DMS114 treated with DMSO at 0.1 percent for 48 hours (cell line): ENCODE measurements at regions not wholly inside any gene's neighbourhood (a gene's known extent, or its start where the extent isn't known, plus 50 kb on each side); places are given as distances from the start of the nearest gene placed in this dataset.

Source experiments
- DNase-seq: peaks from one replicate; lab custom pipeline; 2025; ENCODE audit not compliant: unreplicated experiment; lab: John Stamatoyannopoulos, UW

DNA sequence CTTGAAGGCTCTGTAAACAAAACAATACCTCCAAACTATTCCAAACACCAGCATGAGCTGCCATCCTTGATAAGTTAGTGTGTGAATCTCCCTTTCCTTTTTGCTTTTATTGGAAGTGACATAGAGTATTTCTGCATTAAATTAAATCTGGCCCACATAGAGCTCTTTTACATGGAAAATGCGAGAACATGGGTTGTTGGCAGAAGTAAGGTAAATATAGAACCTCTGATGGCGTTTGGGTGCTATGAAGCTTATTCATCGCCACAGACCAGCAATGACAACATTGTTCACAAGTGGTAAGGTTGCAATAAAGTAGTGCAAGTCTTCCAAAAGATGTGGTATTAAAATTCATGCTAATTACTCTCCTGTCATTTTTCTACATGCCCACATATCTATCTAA lies 445.8 kb upstream of the JAG1 start:
- DNase-seq: no peak

DNA sequence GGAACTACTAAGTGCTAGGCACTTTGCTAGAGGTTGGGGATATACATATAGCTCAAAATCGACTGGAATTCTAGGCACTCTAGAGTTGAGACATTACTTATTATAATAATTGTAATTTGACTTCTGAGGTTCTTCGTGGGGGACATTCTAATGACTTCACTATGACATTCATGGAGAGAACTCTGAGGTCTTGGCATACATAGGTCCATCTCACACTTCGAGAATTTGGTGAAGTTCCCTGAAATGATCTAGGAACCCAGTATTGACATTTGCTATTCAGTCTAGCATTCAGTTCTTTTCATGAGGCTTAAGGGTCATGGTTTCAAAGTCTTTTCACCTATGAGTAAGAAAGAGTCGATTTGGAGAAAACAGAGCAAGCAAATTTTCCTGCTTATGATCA lies 446.6 kb upstream of the JAG1 start:
- no peak for DNase-seq

DNA sequence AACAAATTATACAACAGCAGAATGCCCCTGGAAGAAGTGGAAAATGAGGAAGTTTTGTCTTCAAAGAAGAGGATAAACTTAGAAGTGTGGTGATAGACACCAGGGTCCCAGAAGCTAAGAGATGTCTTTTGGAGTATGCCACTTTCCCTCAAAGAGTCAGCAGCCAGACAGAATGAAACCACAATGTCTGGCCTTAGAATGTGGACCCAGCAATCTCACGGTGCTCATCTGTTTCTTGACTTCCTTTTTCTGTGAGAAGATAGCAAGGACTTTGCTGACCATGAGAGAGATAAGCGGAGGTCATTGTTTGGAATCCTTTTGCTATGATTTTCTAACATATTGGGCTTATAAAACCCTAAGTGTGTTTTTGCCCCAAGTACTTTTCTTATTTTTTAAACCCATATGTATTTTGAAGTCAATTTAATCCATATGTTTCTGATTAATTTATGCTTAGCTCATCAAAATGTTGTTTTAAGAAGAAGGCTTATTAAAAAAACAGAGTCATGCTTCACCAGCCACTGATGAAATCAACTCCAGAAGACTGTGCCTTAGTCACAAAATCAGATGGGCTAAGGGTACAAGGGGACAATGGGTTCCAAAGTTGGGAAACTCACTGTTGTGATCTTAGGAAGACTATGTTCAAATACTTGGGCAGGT lies 451.2 kb upstream of the JAG1 start:
- DNase-seq: no peak

DNA sequence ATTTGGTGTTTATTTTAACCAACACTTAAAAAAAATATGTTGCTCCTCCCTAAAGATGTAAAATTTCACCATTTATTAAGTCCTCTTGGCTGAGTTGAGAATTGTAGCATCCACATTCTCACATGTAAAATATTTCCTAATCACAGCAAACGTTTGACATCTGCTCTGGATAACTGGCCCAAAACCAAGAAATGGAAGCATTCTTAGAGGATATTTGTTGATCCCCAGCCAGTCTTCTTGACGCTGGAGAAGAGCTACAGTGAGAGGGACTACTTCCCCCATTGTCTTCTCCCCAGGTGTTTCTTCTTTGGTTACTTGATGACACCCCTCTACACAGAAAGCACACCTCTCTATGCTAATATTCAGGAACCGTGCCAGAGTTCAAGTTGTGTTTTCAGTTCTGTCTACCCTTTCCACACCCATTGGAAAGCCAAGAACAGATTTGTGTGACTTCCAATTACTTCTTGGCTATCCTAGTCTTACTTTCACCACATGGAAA lies 454.5 kb upstream of the JAG1 start:
- no peak for DNase-seq

DNA sequence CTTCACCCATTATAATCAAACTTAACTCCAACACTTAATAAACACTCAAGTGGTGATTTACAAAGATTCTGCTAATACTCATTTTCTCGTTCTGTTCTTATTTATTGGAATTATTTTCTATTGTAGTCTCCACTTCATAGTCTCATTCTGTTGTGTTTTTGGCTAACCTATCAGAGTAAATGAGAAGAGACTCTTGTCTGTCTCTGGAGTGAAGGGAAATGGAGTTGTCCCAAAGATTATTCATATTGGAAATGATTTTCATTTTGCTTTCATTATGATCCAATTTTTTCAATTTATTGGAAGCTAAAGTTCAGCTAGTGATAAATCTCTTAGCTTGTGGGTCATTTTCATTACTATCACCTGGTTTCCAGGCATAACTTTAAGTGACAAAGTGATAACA lies 454.9 kb upstream of the JAG1 start:
- no peak for DNase-seq

DNA sequence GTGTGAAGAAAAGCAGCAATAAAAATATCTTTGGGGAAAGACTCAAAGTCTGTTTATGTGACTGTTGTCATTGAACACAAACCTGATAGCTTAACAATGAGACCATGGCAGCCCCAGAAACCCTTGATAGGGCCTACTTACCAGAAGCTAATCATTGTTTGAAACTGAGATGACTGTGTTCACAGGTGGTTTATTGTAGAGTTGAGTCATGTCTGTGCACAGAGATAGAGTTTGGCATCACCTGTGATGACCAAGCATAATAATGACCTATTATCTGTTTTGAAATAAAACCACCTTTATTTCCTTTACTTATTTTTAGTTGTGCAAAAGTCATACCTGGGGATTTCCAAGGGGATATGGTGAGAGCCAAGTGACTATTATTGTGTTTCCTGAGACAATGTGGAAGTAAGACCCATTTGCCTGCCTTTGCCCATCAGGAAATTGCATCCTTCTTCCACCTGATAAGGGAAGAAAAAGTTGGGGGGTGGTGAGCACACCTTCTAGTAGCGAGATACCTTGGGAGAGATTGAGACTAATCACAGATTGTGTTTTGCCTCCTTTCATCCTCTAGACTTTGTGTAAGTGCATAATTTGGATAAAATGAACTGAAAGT lies 456.9 kb upstream of the JAG1 start:
- DNase-seq: no peak

DNA sequence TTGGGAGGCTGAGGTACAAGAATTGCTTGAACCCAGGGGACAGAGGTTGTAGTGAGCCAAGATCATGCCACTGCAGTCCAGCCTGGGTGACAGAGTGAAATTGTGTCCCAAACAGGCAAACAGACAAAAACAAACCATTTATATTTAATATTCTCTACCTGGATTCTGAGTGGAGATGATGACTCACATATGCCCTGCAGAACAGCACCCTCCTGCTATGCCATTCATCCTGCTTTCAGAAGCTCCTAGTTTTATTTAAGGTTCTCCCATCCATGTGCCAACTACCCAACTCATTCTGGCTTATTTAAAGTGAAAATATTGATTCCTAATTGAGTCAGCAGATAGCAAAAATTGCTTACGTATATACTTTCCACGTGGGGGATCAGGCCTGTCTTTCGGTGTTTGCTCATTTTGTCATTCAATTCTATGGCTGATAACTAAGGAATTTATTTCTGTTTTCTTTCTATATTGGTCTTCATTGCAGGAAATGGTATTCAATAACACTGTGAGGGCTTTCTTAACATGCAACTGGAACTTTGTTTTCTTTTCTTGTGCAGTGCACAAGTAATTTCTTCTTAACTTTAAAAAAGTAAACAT lies 459.1 kb upstream of the JAG1 start:
- no peak for DNase-seq

DNA sequence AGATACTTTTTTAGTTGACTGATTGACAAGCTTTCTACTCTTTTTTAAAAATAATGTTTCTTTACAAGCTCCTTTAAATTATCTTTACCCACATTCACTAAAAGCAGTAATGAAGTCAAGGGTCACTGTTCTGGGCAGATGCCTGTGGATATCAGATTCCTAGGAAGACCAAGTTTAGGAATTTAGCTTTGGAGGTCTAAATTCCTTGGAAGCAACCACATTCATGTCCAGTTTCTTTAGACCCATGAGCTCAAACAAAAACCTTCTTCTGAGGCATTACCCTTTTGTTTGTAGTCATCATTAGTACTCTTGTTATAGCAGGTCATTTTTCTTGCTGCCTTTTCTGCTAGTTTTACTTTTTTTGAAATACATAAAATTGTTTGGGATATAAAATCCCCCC lies 462.9 kb upstream of the JAG1 start:
- no peak for DNase-seq

DNA sequence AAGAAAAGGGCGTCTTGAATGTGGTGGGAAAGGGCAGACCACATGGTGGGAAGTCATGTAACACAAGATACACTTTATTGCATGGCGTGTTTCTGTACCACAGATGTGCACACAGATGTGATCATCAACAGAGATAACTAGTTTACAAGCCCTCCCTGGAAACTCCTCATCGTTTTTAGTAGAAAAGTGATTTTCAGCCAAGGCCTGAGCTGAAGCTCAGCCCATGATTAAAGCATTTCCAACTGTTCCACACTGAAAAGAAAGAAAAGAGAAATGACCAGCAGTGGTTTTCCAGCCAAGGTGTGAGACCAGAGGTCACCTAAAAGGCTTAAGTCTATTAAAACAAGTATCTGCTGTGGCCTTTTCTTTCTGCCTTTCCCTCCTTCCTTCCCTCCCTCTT lies 463.9 kb upstream of the JAG1 start:
- DNase-seq: no peak

DNA sequence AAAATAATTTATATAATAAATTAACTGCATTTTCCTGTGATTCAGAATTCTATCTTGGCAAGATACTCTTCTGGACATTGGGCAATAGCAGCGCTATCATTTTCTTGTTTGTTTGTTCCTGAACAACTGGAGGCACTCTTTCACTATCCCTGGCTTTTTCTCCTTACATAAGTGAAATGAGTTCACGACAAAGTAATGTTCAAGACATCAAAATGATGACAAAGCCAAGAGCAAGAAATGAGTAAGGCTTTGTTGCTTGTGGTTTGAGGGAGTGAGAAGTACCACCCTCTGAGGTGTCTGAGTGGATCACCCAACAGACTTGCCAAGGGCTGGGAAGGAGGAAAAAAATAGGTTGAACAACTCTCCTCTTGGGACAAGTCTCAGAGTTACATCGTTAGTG lies 466.6 kb upstream of the JAG1 start:
- DNase-seq: no peak

DNA sequence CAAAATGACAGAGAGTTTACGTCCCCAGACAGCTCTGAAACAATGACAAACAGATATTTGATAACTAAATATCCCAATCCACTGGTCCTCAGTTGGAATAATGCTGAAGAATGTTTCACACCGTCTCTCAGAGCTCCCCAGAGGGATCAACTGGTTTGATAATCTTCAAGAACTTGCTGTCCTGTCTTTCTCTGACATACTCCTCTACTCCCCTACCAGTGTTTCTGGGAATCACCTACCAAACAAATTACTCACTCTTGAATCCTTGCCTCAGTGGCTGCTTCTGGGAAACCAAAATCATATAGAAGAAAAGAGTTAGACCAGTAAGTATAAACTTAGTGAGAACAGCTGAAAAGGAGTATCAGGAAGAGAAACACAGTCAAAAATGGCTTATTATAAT lies 469.7 kb upstream of the JAG1 start:
- no peak for DNase-seq

DNA sequence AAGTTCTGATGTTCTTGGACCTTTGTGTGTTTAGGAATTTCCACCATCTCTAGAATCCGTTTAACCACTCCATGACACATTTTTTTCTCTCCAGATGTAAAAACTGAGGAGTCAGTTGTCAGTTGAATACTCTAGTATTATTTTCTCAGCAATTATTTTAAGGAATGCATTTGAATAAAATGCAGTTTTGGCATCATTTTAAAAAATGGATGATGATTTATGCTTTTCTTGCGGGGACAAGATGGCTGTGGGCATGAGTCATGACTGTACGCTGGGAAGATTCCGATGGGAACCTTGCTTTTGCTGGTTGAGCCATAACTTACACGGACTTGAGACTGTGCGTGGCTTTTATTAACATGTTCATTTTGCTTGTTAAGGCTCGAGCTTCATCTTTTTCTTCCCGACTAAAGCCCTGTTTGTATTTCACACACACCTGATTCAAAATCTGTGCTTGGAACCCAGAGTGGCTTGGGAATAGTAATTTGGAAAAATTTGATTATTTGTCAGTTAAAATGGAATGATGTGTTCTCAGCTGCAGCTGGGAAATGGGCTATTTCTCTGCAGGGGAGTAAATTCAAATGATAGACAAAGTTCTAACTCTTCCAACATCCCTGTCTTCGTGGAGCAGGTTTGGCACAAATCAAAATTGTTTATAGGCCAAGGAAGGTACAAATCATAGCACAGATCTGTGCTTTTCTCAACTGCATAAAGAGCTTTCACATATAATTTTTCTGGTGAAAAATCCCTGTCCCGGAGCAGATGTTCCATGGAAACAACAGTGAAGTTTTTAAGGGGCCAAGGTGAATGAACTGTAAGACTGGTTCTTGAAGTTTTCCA lies 470.5 kb upstream of the JAG1 start:
- DNase-seq: no peak

DNA sequence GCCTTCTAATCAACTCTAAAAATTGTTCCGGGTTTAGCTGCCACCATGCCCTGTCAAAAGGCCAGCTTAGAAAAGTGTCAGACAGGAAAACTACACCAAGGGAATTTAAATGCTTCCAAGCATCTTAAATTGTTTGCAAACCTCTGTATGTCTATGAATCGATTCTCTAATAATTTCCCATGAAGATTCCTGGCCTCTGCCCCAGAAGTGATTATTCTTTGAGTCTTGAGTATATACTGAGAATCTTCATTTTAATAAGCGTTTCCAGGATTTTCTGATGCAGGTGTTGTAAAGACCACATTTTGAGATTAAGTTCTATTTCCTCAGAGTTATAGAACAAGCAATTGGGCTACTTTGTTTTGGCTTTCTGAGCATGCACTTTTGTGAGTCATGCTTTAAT lies 471.8 kb upstream of the JAG1 start:
- DNase-seq: no peak

DNA sequence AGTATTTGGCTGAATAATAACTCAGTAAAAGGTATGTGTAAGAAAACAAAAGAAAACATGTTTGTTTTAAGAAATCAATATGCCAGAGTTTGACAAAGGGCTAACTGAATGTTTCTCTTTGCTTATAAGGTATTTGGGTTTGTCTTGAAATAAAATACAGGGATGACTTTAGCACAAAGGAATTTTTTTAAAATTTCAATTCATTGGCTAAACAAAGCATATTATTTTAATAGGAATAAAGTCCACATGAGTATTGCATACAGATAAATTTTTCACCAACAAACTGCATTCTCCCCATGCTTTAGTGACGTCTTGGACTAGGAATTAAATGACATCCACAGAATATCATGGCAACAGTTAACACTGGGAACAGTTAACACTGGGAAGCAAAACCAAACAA lies 480.0 kb upstream of the JAG1 start:
- DNase-seq: no peak

DNA sequence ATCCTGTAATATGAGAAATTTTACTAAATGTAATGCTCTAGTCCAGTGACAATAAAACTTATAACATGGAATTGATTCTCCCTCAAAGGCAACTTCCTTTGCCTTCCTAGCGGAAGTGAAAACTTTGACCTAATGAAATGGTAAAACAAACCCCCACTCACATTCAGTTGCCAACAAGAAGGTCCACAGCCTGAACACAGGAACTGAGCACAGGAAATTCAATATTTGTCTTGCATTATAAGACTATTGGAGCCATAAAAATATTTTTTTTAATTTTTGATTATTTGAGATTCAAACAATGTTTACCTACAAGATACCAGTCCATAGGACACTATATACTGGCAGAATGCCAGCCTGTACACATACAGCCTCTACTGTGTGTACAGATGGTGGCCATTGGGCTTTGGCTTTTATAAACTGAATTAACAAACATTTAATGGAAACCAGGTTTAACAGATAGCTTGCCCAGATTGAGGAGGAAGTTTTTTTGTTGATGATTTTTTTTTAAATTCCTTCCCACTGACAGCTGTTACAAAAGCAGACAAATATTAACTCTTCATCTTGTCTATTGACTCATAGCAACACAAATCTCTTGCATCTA lies 481.5 kb upstream of the JAG1 start:
- no peak for DNase-seq

DNA sequence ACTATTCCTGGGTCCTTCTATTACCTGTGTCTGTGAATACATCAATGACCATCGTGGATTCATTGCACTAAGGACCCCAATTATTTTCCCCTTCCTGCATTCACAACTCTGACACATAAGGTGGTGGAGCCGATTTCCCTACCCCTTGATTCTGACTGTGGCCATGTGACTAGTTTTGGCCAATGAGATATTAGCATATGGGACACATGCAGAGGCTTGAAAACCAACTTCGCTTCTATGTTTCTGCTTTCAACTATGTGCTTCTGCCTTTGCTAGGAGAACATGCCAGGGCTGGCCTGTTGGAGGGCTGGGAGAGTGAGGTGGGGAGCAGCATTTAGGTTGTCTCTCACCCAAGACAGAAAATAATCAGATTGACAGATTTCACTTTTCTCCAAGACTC lies 483.1 kb upstream of the JAG1 start:
- no peak for DNase-seq

DNA sequence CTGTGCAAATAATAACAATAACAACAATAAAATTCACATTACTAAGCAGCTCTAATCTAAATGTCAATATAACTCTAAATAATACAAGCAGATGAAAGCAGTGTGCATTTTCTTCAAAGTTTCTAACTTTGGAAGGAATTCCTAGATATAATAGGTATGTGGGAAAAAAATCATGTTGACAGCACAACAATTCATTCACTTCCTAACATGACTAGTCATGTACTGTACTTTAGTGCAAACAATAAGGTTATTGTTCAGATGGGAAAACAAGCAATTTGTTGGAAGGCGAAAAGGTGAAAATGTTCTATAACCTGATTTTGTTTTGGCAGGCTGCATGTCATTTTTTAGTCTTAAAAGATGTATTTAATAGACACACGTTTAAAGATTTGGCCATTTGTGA lies 484.3 kb upstream of the JAG1 start:
- DNase-seq: no peak

DNA sequence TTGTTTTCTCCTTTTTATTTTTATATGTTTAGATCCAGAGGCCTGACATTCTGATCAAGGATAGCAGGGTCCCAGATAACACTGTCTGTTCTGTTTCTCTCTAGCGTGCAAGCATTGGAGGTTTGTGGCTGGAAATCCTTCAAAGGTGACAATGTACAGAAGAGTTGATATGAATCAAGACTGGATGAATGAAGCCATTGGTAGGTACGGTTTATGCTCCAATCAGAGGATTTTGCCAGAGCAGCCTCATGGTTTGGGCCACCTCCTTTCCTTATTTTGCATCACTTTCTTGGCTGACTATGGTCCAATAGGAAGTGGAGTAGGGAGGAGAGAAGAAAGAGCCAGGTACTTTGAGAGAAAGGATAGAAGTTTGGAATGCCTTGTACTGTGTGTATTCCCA lies 484.8 kb upstream of the JAG1 start:
- no peak for DNase-seq

DNA sequence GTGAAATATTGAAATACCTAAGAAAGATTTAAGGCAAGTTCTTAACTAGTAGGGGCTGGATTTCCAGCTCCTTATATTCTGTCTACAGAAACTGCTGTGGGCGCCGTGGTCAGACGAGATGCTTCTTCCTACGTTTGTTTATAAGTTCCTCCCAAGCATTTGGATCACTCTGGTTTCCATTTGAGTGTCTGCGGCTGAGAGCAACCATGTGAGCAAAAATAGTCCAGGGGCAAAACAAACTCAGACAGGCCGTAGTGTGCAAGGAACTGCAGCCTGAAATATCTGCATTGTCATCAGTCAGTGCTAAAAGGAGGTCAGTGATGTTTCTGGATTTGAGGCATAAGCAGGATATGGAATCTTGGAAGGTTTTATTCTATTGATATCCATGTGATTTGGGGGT lies 485.9 kb upstream of the JAG1 start:
- DNase-seq: no peak

DNA sequence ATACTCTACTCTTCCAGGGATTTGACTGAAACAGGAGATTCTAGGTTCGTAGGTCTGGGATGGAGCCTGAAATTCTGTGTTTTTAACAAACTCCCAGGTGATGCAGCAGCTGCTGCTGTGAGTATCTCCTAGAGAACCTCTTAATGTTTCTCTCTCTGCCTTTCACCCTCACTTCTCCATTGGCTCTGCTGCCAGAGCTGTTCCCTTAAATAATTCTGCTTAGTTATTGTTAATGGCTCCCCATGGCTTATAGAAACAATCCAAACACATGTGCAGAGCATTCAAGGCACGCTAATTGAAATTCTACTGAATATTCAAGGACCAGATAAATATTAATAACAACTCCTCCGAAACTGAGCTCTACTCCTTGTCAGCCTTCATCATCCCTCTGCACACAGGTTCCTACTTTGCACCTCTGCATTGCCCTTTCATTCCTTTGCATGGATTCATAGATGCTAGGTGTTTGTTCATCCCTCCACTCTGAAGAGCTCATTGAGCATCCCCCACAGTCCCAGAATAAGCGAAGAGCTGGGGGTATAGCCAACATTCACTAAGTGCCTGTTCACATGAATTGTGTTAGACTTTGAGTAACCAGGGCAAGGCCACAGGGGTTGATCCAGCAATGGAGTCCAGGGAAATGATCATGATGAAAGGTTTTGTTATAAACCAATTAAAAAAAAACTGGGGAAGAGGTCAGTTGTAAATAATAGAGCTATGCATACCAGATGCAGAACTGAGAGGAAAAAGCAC lies 488.4 kb upstream of the JAG1 start:
- no peak for DNase-seq

DNA sequence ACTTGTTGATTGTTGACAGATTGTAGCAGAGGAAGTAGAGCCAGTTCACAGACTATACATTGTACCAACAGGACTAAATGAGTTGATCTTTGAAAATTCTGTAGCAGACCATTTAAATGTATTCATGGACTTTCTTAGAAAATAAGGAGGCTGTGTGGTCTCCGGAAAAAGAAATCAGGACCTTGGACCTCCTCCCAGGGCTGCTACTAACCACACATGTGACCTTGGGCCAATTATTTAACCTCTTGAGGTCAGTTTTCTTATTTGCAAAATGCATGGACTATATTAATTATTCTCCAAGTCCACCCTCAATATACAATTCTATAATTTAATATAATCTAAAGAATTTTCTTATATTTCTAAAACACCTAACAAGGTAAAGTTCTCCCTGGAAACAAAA lies 492.0 kb upstream of the JAG1 start:
- no peak for DNase-seq
